ENCODE measurements at regions not wholly inside any gene's neighbourhood (a gene's known extent, or its start where the extent isn't known, plus 50 kb on each side); places are given as distances from the start of the nearest gene placed in this dataset.

DNA sequence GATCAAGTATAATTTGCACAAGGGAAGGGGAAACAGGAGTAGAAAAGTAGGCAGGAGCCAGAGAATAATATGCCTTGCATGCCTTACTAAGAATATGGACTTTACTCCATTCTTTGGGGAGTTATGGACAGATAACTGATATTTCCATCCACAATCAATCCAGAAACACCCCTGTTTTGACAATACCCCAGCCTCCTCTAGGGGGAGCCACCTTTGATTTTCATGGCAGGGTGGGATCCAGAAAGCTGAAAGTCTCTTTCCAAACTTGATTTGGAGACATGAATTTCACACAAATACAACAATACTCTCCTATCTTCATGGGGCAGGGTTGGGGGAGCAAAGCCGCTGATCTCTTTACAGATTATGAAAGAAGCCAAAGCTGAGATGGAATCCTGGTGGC is 404.1 kb downstream of the FOXA2 start:
- H3K4me1 ChIP-seq (ENCODE audit: control insufficient read depth, low read length): no peaks in the 10 kb centered on the region
- no peak for TF ChIP-seq EZH2phosphoT487 (IDR thresholded peaks at IDR 0.05; ENCODE audit: borderline replicate concordance, low read length)
- TF ChIP-seq, protein P1, sequence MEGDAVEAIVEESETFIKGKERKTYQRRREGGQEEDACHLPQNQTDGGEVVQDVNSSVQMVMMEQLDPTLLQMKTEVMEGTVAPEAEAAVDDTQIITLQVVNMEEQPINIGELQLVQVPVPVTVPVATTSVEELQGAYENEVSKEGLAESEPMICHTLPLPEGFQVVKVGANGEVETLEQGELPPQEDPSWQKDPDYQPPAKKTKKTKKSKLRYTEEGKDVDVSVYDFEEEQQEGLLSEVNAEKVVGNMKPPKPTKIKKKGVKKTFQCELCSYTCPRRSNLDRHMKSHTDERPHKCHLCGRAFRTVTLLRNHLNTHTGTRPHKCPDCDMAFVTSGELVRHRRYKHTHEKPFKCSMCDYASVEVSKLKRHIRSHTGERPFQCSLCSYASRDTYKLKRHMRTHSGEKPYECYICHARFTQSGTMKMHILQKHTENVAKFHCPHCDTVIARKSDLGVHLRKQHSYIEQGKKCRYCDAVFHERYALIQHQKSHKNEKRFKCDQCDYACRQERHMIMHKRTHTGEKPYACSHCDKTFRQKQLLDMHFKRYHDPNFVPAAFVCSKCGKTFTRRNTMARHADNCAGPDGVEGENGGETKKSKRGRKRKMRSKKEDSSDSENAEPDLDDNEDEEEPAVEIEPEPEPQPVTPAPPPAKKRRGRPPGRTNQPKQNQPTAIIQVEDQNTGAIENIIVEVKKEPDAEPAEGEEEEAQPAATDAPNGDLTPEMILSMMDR (IDR thresholded peaks at IDR 0.05; ENCODE audit: low read depth, low read length, poor library complexity, severe bottlenecking): peak; percentile 63
- no peaks in the 10 kb centered on the region for H3K27me3 ChIP-seq (ENCODE audit: control insufficient read depth, low read length)
- H3K9me3 ChIP-seq (ENCODE audit: control insufficient read depth, insufficient read depth, low read length): no peaks in the 10 kb centered on the region
- no peaks in the 10 kb centered on the region for H3K36me3 ChIP-seq (ENCODE audit: control insufficient read depth, low read length)
- no peaks in the 10 kb centered on the region for H3K79me2 ChIP-seq (ENCODE audit: control insufficient read depth, low read length)
- no peak overlapping the region for H3K27ac ChIP-seq (ENCODE audit: low read depth, low read length)
- H3F3A ChIP-seq (ENCODE audit: control insufficient read depth, insufficient read depth): no peaks in the 10 kb centered on the region
- no peaks in the 10 kb centered on the region for H3K9me2 ChIP-seq (replicated peaks; ENCODE audit: control insufficient read depth, low read length)
- no peak overlapping the region for H3K4me2 ChIP-seq (ENCODE audit: low read length)
- H4K20me1 ChIP-seq (ENCODE audit: control insufficient read depth, insufficient read depth, low read depth, low read length): no peaks in the 10 kb centered on the region
- H3K4me3 ChIP-seq (ENCODE audit: low read length): no peak overlapping the region

DNA sequence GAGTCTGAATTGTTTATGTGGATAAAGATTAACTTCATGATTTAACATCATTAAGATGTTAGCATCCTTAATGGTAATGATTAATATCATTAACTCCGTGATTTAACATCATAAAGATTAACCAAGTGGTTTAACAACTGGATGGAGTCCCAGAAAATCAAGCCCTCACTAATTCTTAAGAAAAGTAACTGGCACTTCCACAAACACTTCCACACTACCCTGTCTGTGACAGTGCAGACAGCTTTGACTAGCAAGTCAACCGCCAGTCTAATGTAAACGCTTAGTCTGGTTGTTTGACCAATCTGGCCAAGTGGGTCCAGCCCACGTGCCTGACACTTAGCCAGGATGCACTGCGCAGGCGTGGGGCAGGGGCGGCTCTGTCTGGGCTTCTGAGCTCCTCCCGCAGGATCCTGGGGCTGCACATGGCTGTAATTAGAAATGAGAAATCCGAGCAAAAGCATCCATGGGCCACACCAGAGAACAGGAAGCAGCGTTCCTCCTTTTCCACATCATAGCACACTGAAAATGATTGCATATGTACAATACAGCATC is 424.2 kb downstream of the FOXA2 start:
- H3K9me3 ChIP-seq (ENCODE audit: control insufficient read depth, insufficient read depth, low read length): no peaks in the 10 kb centered on the region

DNA sequence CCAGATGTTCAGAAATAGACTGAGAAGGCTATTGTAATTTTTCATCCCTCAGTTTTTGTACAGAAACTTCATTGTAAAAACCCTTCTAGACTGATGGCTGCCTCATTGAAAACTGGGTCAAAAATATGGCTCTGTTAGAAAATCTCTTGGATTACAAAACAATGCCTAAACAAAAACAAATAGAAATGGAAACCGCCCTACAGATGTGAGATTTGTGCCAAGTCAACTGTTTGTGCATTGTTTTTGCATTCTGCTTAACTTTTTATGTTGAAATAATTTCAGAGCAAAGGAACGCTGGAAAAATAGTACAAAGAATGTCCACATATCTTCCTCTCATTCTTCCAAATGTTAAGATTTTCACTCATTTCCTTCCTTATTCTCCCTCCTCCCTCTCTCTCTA is 425.1 kb downstream of the FOXA2 start:
- TF ChIP-seq EZH2phosphoT487 (IDR thresholded peaks at IDR 0.05; ENCODE audit: borderline replicate concordance, low read length): no peak
- TF ChIP-seq, protein P1 (IDR thresholded peaks at IDR 0.05; ENCODE audit: low read depth, low read length, poor library complexity, severe bottlenecking): no peak

More for the DNA sequence above, 424.2 kb downstream of the FOXA2 start:
- Histone ChIP-seq H3K4me2 (ENCODE audit: low read length) (no peak overlapping the region), H3K4me3 (ENCODE audit: low read length) (no peak overlapping the region), H3F3A (ENCODE audit: control insufficient read depth, insufficient read depth) (no peaks in the 10 kb centered on the region), H3K4me1 (ENCODE audit: control insufficient read depth, low read length) (no peaks in the 10 kb centered on the region), H3K79me2 (ENCODE audit: control insufficient read depth, low read length) (no peaks in the 10 kb centered on the region), H3K27ac (ENCODE audit: low read depth, low read length) (no peak overlapping the region), H4K20me1 (ENCODE audit: control insufficient read depth, insufficient read depth, low read depth, low read length) (no peaks in the 10 kb centered on the region), H3K9me2 (replicated peaks; ENCODE audit: control insufficient read depth, low read length) (no peaks in the 10 kb centered on the region), H3K36me3 (ENCODE audit: control insufficient read depth, low read length) (no peaks in the 10 kb centered on the region), H3K27me3 (ENCODE audit: control insufficient read depth, low read length) (no peaks in the 10 kb centered on the region)
- TF ChIP-seq, protein P1 (IDR thresholded peaks at IDR 0.05; ENCODE audit: low read depth, low read length, poor library complexity, severe bottlenecking): no peak
- TF ChIP-seq EZH2phosphoT487 (IDR thresholded peaks at IDR 0.05; ENCODE audit: borderline replicate concordance, low read length): no peak

More for the DNA sequence above, 425.1 kb downstream of the FOXA2 start:
- Histone ChIP-seq H3K4me1 (ENCODE audit: control insufficient read depth, low read length) (no peaks in the 10 kb centered on the region), H3K27me3 (ENCODE audit: control insufficient read depth, low read length) (no peaks in the 10 kb centered on the region), H3K4me3 (ENCODE audit: low read length) (no peak overlapping the region), H3F3A (ENCODE audit: control insufficient read depth, insufficient read depth) (no peaks in the 10 kb centered on the region), H3K9me3 (ENCODE audit: control insufficient read depth, insufficient read depth, low read length) (no peaks in the 10 kb centered on the region), H4K20me1 (ENCODE audit: control insufficient read depth, insufficient read depth, low read depth, low read length) (no peaks in the 10 kb centered on the region), H3K79me2 (ENCODE audit: control insufficient read depth, low read length) (no peaks in the 10 kb centered on the region), H3K4me2 (ENCODE audit: low read length) (no peak overlapping the region), H3K36me3 (ENCODE audit: control insufficient read depth, low read length) (no peaks in the 10 kb centered on the region), H3K9me2 (replicated peaks; ENCODE audit: control insufficient read depth, low read length) (no peaks in the 10 kb centered on the region), H3K27ac (ENCODE audit: low read depth, low read length) (no peak overlapping the region)

Data from DOHH2 (cell line).